GM11168 (cell line): ENCODE measurements at regions not wholly inside any gene's neighbourhood (a gene's known extent, or its start where the extent isn't known, plus 50 kb on each side); places are given as distances from the start of the nearest gene placed in this dataset.
"Not testable (repeated sequence)": the region's sequence is repeated elsewhere in the genome, so short reads cannot be mapped to it uniquely, and the experiment has no call there.

Experiments used
- in situ Hi-C: fragments of 300-500 bp; cut with MboI; formaldehyde crosslinking; loops from one replicate; pipeline ENCODE4 v1.12.0; 2022; ENCODE audit warnings: low sequenced_read_pairs; ENCODE audit not compliant: unreplicated experiment

GRCh38 chr1:224029286-224030025 is 84.5 kb upstream of the FBXO28 start:
- in situ Hi-C loops: not testable (repeated sequence)

- in situ Hi-C loops: not testable (repeated sequence)
Observed at GRCh38 chr1:224028802-224029201, 85.1 kb upstream of the FBXO28 start.

GRCh38 chr1:224023122-224023521 is 90.8 kb upstream of the FBXO28 start:
- in situ Hi-C loops: not testable (repeated sequence)

GRCh38 chr1:224022249-224022970 is 91.5 kb upstream of the FBXO28 start:
- in situ Hi-C loops: not testable (repeated sequence)

- in situ Hi-C loops: not testable (repeated sequence)
Observed at GRCh38 chr1:224019866-224020265, 94.0 kb upstream of the FBXO28 start.

- in situ Hi-C loops: not testable (repeated sequence)
Observed at GRCh38 chr1:224015782-224016181, 98.1 kb upstream of the FBXO28 start.

- in situ Hi-C loops: no loop called here
Observed at GRCh38 chr1:224014330-224014649, 99.6 kb upstream of the FBXO28 start.

- in situ Hi-C loops: not testable (repeated sequence)
Observed at GRCh38 chr1:224013626-224014329, 100.1 kb upstream of the FBXO28 start.

- in situ Hi-C loops: not testable (repeated sequence)
Observed at GRCh38 chr1:224012807-224013434, 101.0 kb upstream of the FBXO28 start.

GRCh38 chr1:224012162-224012561 is 101.7 kb upstream of the FBXO28 start:
- in situ Hi-C loops: not testable (repeated sequence)

- in situ Hi-C loops: not testable (repeated sequence)
Observed at GRCh38 chr1:224011751-224012150, 102.2 kb upstream of the FBXO28 start.

- in situ Hi-C loops: not testable (repeated sequence)
Observed at GRCh38 chr1:224011153-224011552, 102.8 kb upstream of the FBXO28 start.

- in situ Hi-C loops: not testable (repeated sequence)
Observed at GRCh38 chr1:224005973-224006372, 107.9 kb upstream of the FBXO28 start.

GRCh38 chr1:224004552-224005315 is 109.2 kb upstream of the FBXO28 start:
- in situ Hi-C loops: not testable (repeated sequence)

GRCh38 chr1:224003896-224004295 is 110.0 kb upstream of the FBXO28 start:
- in situ Hi-C loops: not testable (repeated sequence)

GRCh38 chr1:224001757-224002156 is 112.2 kb upstream of the FBXO28 start:
- in situ Hi-C loops: not testable (repeated sequence)

GRCh38 chr1:223999761-224000160 is 114.2 kb upstream of the FBXO28 start:
- in situ Hi-C loops: not testable (repeated sequence)

GRCh38 chr1:223998676-223999455 is 115.0 kb upstream of the FBXO28 start:
- in situ Hi-C loops: not testable (repeated sequence)

- in situ Hi-C loops: not testable (repeated sequence)
Observed at GRCh38 chr1:223996376-223996775, 117.5 kb upstream of the FBXO28 start.
